NCI-H524 treated with DMSO at 0.1 percent for 48 hours (cell line): ENCODE measurements at regions not wholly inside any gene's neighbourhood (a gene's known extent, or its start where the extent isn't known, plus 50 kb on each side); places are given as distances from the start of the nearest gene placed in this dataset.
"Not testable (repeated sequence)": the region's sequence is repeated elsewhere in the genome, so short reads cannot be mapped to it uniquely, and the experiment has no call there.

Experiments
- DNase-seq: peaks from one replicate; lab custom pipeline; 2025; lab: John Stamatoyannopoulos, UW

- DNase-seq, result no peak
Measured at GRCh38 chr2:220341014-220341413, 713.6 kb downstream of the SLC4A3 start.

GRCh38 chr2:220346919-220347318, 719.5 kb downstream of the SLC4A3 start:
- DNase-seq, result no peak

GRCh38 chr2:220347626-220348025, 720.2 kb downstream of the SLC4A3 start:
- no peak for DNase-seq

GRCh38 chr2:220348206-220348605, 720.8 kb downstream of the SLC4A3 start:
- no peak for DNase-seq

GRCh38 chr2:220353897-220354296, 726.5 kb downstream of the SLC4A3 start:
- DNase-seq, result no peak

- DNase-seq, result no peak
Measured at GRCh38 chr2:220356076-220356475, 728.6 kb downstream of the SLC4A3 start.

- DNase-seq, result no peak
Measured at GRCh38 chr2:220365023-220365422, 737.6 kb downstream of the SLC4A3 start.

GRCh38 chr2:220366765-220367164, 739.3 kb downstream of the SLC4A3 start:
- DNase-seq, result no peak

- DNase-seq, result no peak
Measured at GRCh38 chr2:220370764-220371163, 743.3 kb downstream of the SLC4A3 start.

- DNase-seq, result no peak
Measured at GRCh38 chr2:220371211-220371610, 743.8 kb downstream of the SLC4A3 start.

GRCh38 chr2:220373878-220374277, 746.4 kb downstream of the SLC4A3 start:
- DNase-seq, result no peak

GRCh38 chr2:220374282-220374681, 746.9 kb downstream of the SLC4A3 start:
- DNase-seq, result no peak

- DNase-seq, result no peak
Measured at GRCh38 chr2:220377482-220378155, 750.2 kb downstream of the SLC4A3 start.

GRCh38 chr2:220387758-220388157, 760.3 kb downstream of the SLC4A3 start:
- not testable (repeated sequence) for DNase-seq

GRCh38 chr2:220393711-220394110, 766.3 kb downstream of the SLC4A3 start:
- DNase-seq, result no peak

- no peak for DNase-seq
Measured at GRCh38 chr2:220394433-220394832, 767.0 kb downstream of the SLC4A3 start.

GRCh38 chr2:220396287-220396686, 768.9 kb downstream of the SLC4A3 start:
- no peak for DNase-seq

- no peak for DNase-seq
Measured at GRCh38 chr2:220410296-220410695, 782.9 kb downstream of the SLC4A3 start.

- no peak for DNase-seq
Measured at GRCh38 chr2:220417503-220417902, 790.1 kb downstream of the SLC4A3 start.

- DNase-seq, result no peak
Measured at GRCh38 chr2:220419647-220420046, 792.2 kb downstream of the SLC4A3 start.

- no peak for DNase-seq
Measured at GRCh38 chr2:220420820-220421219, 793.4 kb downstream of the SLC4A3 start.

GRCh38 chr2:220422676-220423075, 795.2 kb downstream of the SLC4A3 start:
- DNase-seq, result no peak

GRCh38 chr2:220424561-220424960, 797.1 kb downstream of the SLC4A3 start:
- no peak for DNase-seq

- DNase-seq, result no peak
Measured at GRCh38 chr2:220432645-220433044, 805.2 kb downstream of the SLC4A3 start.
